H9 (cell line): ENCODE measurements at regions not wholly inside any gene's neighbourhood (a gene's known extent, or its start where the extent isn't known, plus 50 kb on each side); places are given as distances from the start of the nearest gene placed in this dataset.

Source experiments
- DNase-seq: peaks from one replicate; pipeline ENCODE4 v3.0.0-alpha.2; 2017
- H2AFZ ChIP-seq: one replicate; pipeline ENCODE4 v1.6.1; 2013; ENCODE audit warnings: mild to moderate bottlenecking, low read length, control low read depth, moderate library complexity
- H2AK5ac ChIP-seq: 2 replicates; pipeline ENCODE4 v1.6.1; 2013; ENCODE audit warnings: low read length, control low read depth, mixed read lengths; ENCODE audit not compliant: insufficient read length
- H2BK120ac ChIP-seq: one replicate; pipeline ENCODE4 v1.6.1; 2013; ENCODE audit warnings: low read depth, mild to moderate bottlenecking, low read length, control low read depth, inconsistent platforms; ENCODE audit not compliant: poor library complexity, severe bottlenecking
- H2BK12ac ChIP-seq: 2 replicates; pipeline ENCODE4 v1.6.1; 2013; ENCODE audit warnings: low read length, control low read depth, mixed read lengths, low read depth; ENCODE audit not compliant: insufficient read length
- H2BK15ac ChIP-seq: 2 replicates; pipeline ENCODE4 v1.6.1; 2013; ENCODE audit warnings: low read depth, low read length, control low read depth
- H2BK20ac ChIP-seq: one replicate; pipeline ENCODE4 v1.6.1; 2013; ENCODE audit warnings: low read depth, mild to moderate bottlenecking, low read length, control low read depth, inconsistent platforms; ENCODE audit not compliant: poor library complexity, severe bottlenecking
- H2BK5ac ChIP-seq: 2 replicates; pipeline ENCODE4 v1.6.1; 2013; ENCODE audit warnings: low read length, control low read depth, mixed read lengths; ENCODE audit not compliant: insufficient read length
- H3K14ac ChIP-seq: 2 replicates; pipeline ENCODE4 v1.6.1; 2013; ENCODE audit warnings: low read length, control low read depth; ENCODE audit not compliant: insufficient read depth
- H3K18ac ChIP-seq: 2 replicates; pipeline ENCODE4 v1.6.1; 2013; ENCODE audit warnings: low read depth, mild to moderate bottlenecking, mixed read lengths, low read length, control low read depth; ENCODE audit not compliant: insufficient read length
- H3K23ac ChIP-seq: 2 replicates; pipeline ENCODE4 v1.6.1; 2013; ENCODE audit warnings: low read length, control low read depth, mixed read lengths, low read depth; ENCODE audit not compliant: insufficient read length
- H3K23me2 ChIP-seq: 2 replicates; pipeline ENCODE4 v1.6.1; 2013; ENCODE audit warnings: low read depth, mild to moderate bottlenecking, mixed read lengths, low read length, control low read depth; ENCODE audit not compliant: insufficient read length, poor library complexity, severe bottlenecking
- H3K27ac ChIP-seq: 2 replicates; pipeline ENCODE4 v1.5.1; 2013; ENCODE audit warnings: low read length, control low read depth, mixed read lengths, low read depth; ENCODE audit not compliant: insufficient read length
- H3K27me3 ChIP-seq: 2 replicates; pipeline ENCODE4 v1.6.1; 2013; ENCODE audit warnings: low read length, control low read depth, inconsistent platforms; ENCODE audit not compliant: insufficient read depth
- H3K4ac ChIP-seq: 2 replicates; pipeline ENCODE4 v1.6.1; 2013; ENCODE audit warnings: low read depth, mild to moderate bottlenecking, control low read depth, inconsistent platforms, low read length, moderate library complexity
- H3K4me1 ChIP-seq: 2 replicates; pipeline ENCODE4 v1.6.1; 2013; ENCODE audit warnings: low read length, control low read depth, inconsistent platforms; ENCODE audit not compliant: insufficient read depth
- H3K4me2 ChIP-seq: 2 replicates; pipeline ENCODE4 v1.6.1; 2013; ENCODE audit warnings: low read length, control low read depth, mixed read lengths; ENCODE audit not compliant: insufficient read length, insufficient read depth
- H3K56ac ChIP-seq: 2 replicates; pipeline ENCODE4 v1.6.1; 2013; ENCODE audit warnings: low read depth, mild to moderate bottlenecking, mixed read lengths, low read length, control low read depth; ENCODE audit not compliant: insufficient read length
- H3K79me1 ChIP-seq: 2 replicates; pipeline ENCODE4 v1.6.1; 2013; ENCODE audit warnings: low read depth, mild to moderate bottlenecking, moderate library complexity, low read length, control low read depth, inconsistent platforms; ENCODE audit not compliant: insufficient read depth, poor library complexity, severe bottlenecking
- H3K79me2 ChIP-seq: 2 replicates; pipeline ENCODE4 v1.6.1; 2013; ENCODE audit warnings: low read length, control low read depth, inconsistent platforms; ENCODE audit not compliant: insufficient read depth
- H3K9ac ChIP-seq: 2 replicates; pipeline ENCODE4 v1.6.1; 2013; ENCODE audit warnings: low read length, control low read depth, mixed read lengths; ENCODE audit not compliant: insufficient read length; ENCODE audit errors: extremely low read depth
- H3K9me3 ChIP-seq: one replicate; pipeline ENCODE4 v1.6.1; 2013; ENCODE audit warnings: low read depth, low read length, inconsistent platforms; ENCODE audit not compliant: control insufficient read depth
- H3T11ph ChIP-seq: one replicate; pipeline ENCODE4 v1.6.1; 2013; ENCODE audit warnings: mild to moderate bottlenecking, low read length, control low read depth, inconsistent platforms
- H4K20me1 ChIP-seq: one replicate; pipeline ENCODE4 v1.6.1; 2013; ENCODE audit not compliant: control insufficient read depth, insufficient read length, insufficient read depth
- H4K5ac ChIP-seq: 2 replicates; pipeline ENCODE4 v1.6.1; 2013; ENCODE audit warnings: low read depth, mild to moderate bottlenecking, mixed read lengths, low read length, control low read depth; ENCODE audit not compliant: insufficient read length
- H4K8ac ChIP-seq: replicated peaks from 2 replicates; pipeline ENCODE4 v1.6.1; 2013; ENCODE audit warnings: low read length, control low read depth, mixed read lengths, low read depth; ENCODE audit not compliant: insufficient read length
- H4K91ac ChIP-seq: 2 replicates; pipeline ENCODE4 v1.6.1; 2013; ENCODE audit warnings: low read depth, mild to moderate bottlenecking, moderate library complexity, mixed read lengths, low read length, control low read depth; ENCODE audit not compliant: insufficient read length
- H3K27ac Mint-ChIP-seq, 3 experiments: 2 replicates in 2 of 3; 3 replicates in 1 of 3; pipeline ENCODE4 v1.8.0; 2020 to 2021; ENCODE audit warnings: mixed read lengths in 3 of 3, mild to moderate bottlenecking in 1 of 3, moderate library complexity in 1 of 3
- H3K27me3 Mint-ChIP-seq: 2 replicates; pipeline ENCODE4 v1.8.0; 2021; ENCODE audit warnings: low read depth, mild to moderate bottlenecking, moderate library complexity, mixed read lengths
- H3K36me3 Mint-ChIP-seq, 3 experiments: 2 replicates in 2 of 3; 3 replicates in 1 of 3; pipeline ENCODE4 v1.8.0; 2020 to 2021; ENCODE audit warnings: low read depth in 3 of 3, mixed read lengths in 3 of 3; ENCODE audit not compliant: insufficient read depth in 1 of 3
- H3K4me1 Mint-ChIP-seq, 2 experiments: 2 replicates each; pipeline ENCODE4 v1.8.0; 2020; ENCODE audit warnings: mixed read lengths in 2 of 2
- H3K4me3 Mint-ChIP-seq, 2 experiments: 2 replicates in 1 of 2; 3 replicates in 1 of 2; pipeline ENCODE4 v1.8.0; 2020 to 2021; ENCODE audit warnings: mild to moderate bottlenecking in 2 of 2, mixed read lengths in 2 of 2, moderate library complexity in 1 of 2
- H3K9me3 Mint-ChIP-seq, 2 experiments: 2 replicates in 1 of 2; 3 replicates in 1 of 2; pipeline ENCODE4 v1.8.0; 2020; ENCODE audit warnings: mild to moderate bottlenecking in 2 of 2, mixed read lengths in 2 of 2, moderate library complexity in 1 of 2
- WGBS: extraction: QIAGEN DNeasy Blood & Tissue Kit; methylation state at CpG from one replicate; pipeline ENCODE4 v1.1.7; 2013; ENCODE audit warnings: missing lambda C conversion rate, low lambda C conversion rate, mixed read lengths; ENCODE audit not compliant: insufficient read length; ENCODE audit errors: extremely low coverage; 5-methylcytosine and 5-hydroxymethylcytosine counted together
- TF ChIP-seq, protein P1 (sequence below): fragments of 200-600 bp; sonication (generic); conservative IDR thresholded peaks from 3 replicates; pipeline ENCODE4 v1.8.0; 2021; ENCODE audit warnings: antibody characterized with exemption, mild to moderate bottlenecking

DNA sequence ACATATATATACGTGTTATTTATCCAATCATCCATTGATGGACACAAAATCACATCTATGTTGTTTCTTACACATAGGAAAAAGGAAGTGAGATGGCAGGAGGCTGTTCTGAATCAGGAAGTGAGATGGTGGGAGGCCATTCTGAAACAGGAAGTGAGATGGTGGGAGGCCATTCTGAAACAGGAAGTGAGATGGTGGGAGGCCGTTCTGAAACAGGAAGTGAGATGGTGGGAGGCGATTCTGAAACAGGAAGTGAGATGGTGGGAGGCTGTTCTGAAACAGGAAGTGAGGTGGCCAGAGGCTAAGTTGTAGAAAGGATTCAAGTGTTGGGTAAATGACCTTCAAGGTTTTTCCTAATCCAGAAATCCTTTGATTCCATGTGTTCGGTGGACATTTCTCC lies 921.5 kb downstream of the TYW1 start:
- DNase-seq: no peak
- H3K36me3 Mint-ChIP-seq: peaks cover 4 to 12% (median 7%) of the 10 kb centered on the region in 3 experiments; a peak in 6 of 7 replicates
- Histone ChIP-seq H3K14ac (no peak overlapping the region), H2BK20ac (no peak overlapping the region), H3K4me1 (peaks cover 4% of the 10 kb centered on the region; the same call in 1 of the 2 replicates), H3K23ac (no peak overlapping the region), H3K4me2 (no peak overlapping the region), H2BK5ac (no peak overlapping the region), H2AFZ (no peak overlapping the region), H3T11ph (no peak overlapping the region), H3K27ac (no peak overlapping the region), H3K27me3 (no peaks in the 10 kb centered on the region; the same call in 1 of the 2 replicates), H3K79me2 (no peaks in the 10 kb centered on the region), H3K9me3 (no peaks in the 10 kb centered on the region), H4K20me1 (no peaks in the 10 kb centered on the region), H3K4ac (no peak overlapping the region), H4K5ac (no peak overlapping the region), H3K18ac (no peak overlapping the region), H2BK12ac (no peak overlapping the region), H3K79me1 (no peaks in the 10 kb centered on the region), H3K56ac (no peak overlapping the region), H2BK120ac (no peak overlapping the region), H2AK5ac (no peak overlapping the region), H2BK15ac (no peak overlapping the region), H3K23me2 (no peaks in the 10 kb centered on the region), H4K91ac (no peak overlapping the region), H3K9ac (no peak overlapping the region), H4K8ac (no peak overlapping the region)
- TF ChIP-seq, protein P1, sequence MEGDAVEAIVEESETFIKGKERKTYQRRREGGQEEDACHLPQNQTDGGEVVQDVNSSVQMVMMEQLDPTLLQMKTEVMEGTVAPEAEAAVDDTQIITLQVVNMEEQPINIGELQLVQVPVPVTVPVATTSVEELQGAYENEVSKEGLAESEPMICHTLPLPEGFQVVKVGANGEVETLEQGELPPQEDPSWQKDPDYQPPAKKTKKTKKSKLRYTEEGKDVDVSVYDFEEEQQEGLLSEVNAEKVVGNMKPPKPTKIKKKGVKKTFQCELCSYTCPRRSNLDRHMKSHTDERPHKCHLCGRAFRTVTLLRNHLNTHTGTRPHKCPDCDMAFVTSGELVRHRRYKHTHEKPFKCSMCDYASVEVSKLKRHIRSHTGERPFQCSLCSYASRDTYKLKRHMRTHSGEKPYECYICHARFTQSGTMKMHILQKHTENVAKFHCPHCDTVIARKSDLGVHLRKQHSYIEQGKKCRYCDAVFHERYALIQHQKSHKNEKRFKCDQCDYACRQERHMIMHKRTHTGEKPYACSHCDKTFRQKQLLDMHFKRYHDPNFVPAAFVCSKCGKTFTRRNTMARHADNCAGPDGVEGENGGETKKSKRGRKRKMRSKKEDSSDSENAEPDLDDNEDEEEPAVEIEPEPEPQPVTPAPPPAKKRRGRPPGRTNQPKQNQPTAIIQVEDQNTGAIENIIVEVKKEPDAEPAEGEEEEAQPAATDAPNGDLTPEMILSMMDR: no peak
- peaks cover 7% of the 10 kb centered on the region for H3K27me3 Mint-ChIP-seq
- WGBS: no CpG with 5 or more reads among the region's 4 CpGs
- no peak overlapping the region for H3K4me3 Mint-ChIP-seq
- H3K27ac Mint-ChIP-seq: no peak overlapping the region
- H3K4me1 Mint-ChIP-seq: peaks cover 35 to 38% of the 10 kb centered on the region in 2 experiments
- H3K9me3 Mint-ChIP-seq: peaks cover 13 to 14% of the 10 kb centered on the region in 2 experiments
